Esophagus (tissue), 2 donors: ENCODE measurements at regions not wholly inside any gene's neighbourhood (a gene's known extent, or its start where the extent isn't known, plus 50 kb on each side); places are given as distances from the start of the nearest gene placed in this dataset.

Experiments used
- H3K27ac ChIP-seq, 2 donors: one replicate each; pipeline ENCODE4 v1.5.1; 2013; ENCODE audit warnings: low read depth in 2 of 2, mild to moderate bottlenecking in 2 of 2, inconsistent platforms in 1 of 2, low read length in 1 of 2, moderate library complexity in 1 of 2
- H3K27me3 ChIP-seq, 2 donors: one replicate each; pipeline ENCODE4 v1.6.1; 2013; ENCODE audit warnings: low read length in 2 of 2, control low read depth in 1 of 2, mild to moderate bottlenecking in 1 of 2; ENCODE audit not compliant: insufficient read depth in 2 of 2, control insufficient read depth in 1 of 2
- H3K36me3 ChIP-seq, 2 donors: one replicate each; pipeline ENCODE4 v1.6.1; 2013; ENCODE audit warnings: low read length in 1 of 2; ENCODE audit not compliant: control insufficient read depth in 2 of 2, insufficient read depth in 2 of 2
- H3K4me1 ChIP-seq, 2 donors: one replicate each; pipeline ENCODE4 v1.6.1; 2013; ENCODE audit warnings: low read length in 1 of 2; ENCODE audit not compliant: control insufficient read depth in 2 of 2, insufficient read depth in 2 of 2
- H3K4me3 ChIP-seq, 2 donors: one replicate each; pipeline ENCODE4 v1.5.1; 2013; ENCODE audit warnings: low read length in 2 of 2, mild to moderate bottlenecking in 2 of 2, low read depth in 1 of 2, moderate library complexity in 1 of 2
- H3K9me3 ChIP-seq, 2 donors: one replicate each; pipeline ENCODE4 v1.6.1; 2013; ENCODE audit warnings: mild to moderate bottlenecking in 2 of 2, low read depth in 1 of 2, low read length in 1 of 2, moderate library complexity in 1 of 2; ENCODE audit not compliant: control insufficient read depth in 2 of 2, insufficient read depth in 1 of 2
- WGBS, 2 donors: extraction: QIAGEN DNeasy Blood & Tissue Kit; methylation state at CpG; one replicate each; pipeline ENCODE4 v1.1.7; 2013; 5-methylcytosine and 5-hydroxymethylcytosine counted together
- donor health status: healthy with polysubstance abuse.
- donor health status: Bipolar disorder and iron deficiency.

GRCh38 chr21:14903172-14903865 lies 161.5 kb downstream of the NRIP1 start:
- no peaks in the 10 kb centered on the region for H3K4me1 ChIP-seq

DNA sequence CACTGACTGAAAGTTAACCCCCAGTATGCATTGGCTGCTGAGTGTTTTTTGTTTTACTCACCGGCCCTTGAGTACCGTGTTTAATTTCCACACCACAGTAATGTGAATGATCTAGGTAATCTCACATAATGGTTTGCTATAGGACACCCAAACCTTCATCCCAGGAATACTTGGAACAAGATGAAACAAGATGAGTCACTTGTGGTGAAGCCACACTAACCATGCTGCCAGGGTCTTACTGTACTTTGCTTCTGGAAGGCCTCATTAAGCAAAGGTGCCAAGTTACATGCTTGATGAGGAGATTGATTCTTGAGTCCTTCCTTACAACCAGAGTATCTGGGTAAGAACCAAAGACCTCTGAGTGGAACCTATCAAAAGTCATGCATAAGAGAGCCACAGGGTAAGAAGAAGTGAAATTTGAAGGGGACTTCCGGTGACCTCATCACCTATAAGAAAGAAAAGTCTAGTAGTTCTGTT lies 163.3 kb downstream of the NRIP1 start:
- H3K4me3 ChIP-seq, result no peak overlapping the region
- H3K27me3 ChIP-seq, result no peaks in the 10 kb centered on the region
- H3K9me3 ChIP-seq, result no peaks in the 10 kb centered on the region
- no peaks in the 10 kb centered on the region for H3K4me1 ChIP-seq
- no peaks in the 10 kb centered on the region for H3K36me3 ChIP-seq
- 48 to 81% methylated on average over 3 of the region's 3 CpGs for WGBS, 2 donors
- H3K27ac ChIP-seq, result no peak overlapping the region

More at GRCh38 chr21:14903172-14903865, 161.5 kb downstream of the NRIP1 start:
- WGBS, 2 donors, result 86 to 94% methylated on average over 3 of the region's 3 CpGs
- Histone ChIP-seq H3K9me3 (no peaks in the 10 kb centered on the region), H3K27ac (no peak overlapping the region), H3K4me3 (no peak overlapping the region), H3K36me3 (no peaks in the 10 kb centered on the region), H3K27me3 (no peaks in the 10 kb centered on the region)

DNA sequence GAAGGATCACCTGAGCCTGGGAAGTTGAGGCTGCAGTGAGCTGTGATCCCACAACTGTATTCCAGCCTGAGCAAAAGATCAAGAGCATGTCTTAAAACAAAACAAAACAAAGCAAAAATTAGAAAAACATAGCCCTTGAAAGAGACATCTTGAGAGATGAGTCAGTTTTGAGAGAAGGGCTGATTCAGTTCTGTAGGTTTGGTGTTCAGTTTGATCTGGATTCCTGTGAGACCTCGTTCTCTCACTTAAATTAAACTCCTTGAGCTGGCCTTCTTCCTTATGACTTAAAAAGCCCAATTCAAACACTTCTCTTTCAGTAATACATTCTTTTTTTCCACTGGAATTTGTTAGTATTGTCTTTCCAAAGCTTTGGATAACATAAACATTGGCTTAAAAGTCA lies 164.2 kb downstream of the NRIP1 start:
- Histone ChIP-seq H3K4me1 (no peaks in the 10 kb centered on the region), H3K9me3 (no peaks in the 10 kb centered on the region), H3K27me3 (no peaks in the 10 kb centered on the region), H3K27ac (no peak overlapping the region), H3K4me3 (no peak overlapping the region), H3K36me3 (no peaks in the 10 kb centered on the region)
- 44 to 47% methylated on average over 1 of the region's 1 CpG for WGBS, 2 donors

- H3K9me3 ChIP-seq, result no peaks in the 10 kb centered on the region
- H3K27me3 ChIP-seq, result no peaks in the 10 kb centered on the region
- H3K4me3 ChIP-seq, result no peak overlapping the region
- H3K27ac ChIP-seq, result no peak overlapping the region
- H3K4me1 ChIP-seq, result no peaks in the 10 kb centered on the region
- no peaks in the 10 kb centered on the region for H3K36me3 ChIP-seq
These were observed 164.7 kb downstream of the NRIP1 start for GRCh38 chr21:14900058-14900457.

DNA sequence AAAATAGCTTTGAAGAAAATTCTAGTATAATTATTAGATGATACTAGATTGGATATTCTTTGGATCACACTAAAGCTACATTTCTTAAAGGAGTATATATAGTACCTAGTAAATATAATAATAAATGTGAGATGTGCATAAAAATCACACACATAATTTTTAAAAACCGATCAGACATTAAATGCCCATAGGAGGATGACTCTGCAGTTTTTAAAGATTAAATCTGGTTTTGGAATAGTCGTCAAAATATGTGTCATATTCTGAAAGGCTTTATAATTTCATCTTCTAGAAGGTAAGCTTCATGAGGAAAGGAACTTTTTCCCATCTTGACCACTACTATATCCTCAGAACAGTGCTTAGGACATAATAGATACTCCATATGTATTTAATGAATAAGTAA lies 169.0 kb downstream of the NRIP1 start:
- no peak overlapping the region for H3K27ac ChIP-seq
- WGBS, 2 donors, result 87 to 88% methylated on average over 2 of the region's 2 CpGs
- no peaks in the 10 kb centered on the region for H3K36me3 ChIP-seq
- H3K27me3 ChIP-seq, result no peaks in the 10 kb centered on the region
- H3K9me3 ChIP-seq, result no peaks in the 10 kb centered on the region
- H3K4me1 ChIP-seq, result no peaks in the 10 kb centered on the region
- H3K4me3 ChIP-seq, result no peak overlapping the region

DNA sequence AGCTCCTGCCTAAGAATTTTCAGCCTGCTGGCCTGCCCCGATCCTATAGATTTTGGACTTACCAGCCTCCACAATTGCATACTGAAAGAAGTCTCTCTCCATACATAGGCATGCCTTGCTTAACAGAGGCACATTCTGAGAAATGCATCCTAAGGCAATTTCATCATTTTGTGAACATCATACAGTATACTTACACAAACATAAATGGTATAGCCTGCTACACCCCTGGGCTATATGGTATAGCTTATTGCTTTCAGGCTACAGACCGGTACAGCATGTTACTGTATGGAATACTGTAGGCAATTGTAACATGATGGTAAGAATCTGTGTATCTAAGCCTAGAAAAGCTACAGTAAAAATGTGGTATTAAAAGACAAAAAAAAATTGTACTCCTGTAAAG lies 174.7 kb downstream of the NRIP1 start:
- Histone ChIP-seq H3K36me3 (no peaks in the 10 kb centered on the region), H3K27me3 (no peaks in the 10 kb centered on the region), H3K4me3 (no peak overlapping the region), H3K4me1 (no peaks in the 10 kb centered on the region), H3K9me3 (no peaks in the 10 kb centered on the region), H3K27ac (no peak overlapping the region)
- WGBS, 2 donors, result 97% methylated on average over 2 of the region's 2 CpGs

DNA sequence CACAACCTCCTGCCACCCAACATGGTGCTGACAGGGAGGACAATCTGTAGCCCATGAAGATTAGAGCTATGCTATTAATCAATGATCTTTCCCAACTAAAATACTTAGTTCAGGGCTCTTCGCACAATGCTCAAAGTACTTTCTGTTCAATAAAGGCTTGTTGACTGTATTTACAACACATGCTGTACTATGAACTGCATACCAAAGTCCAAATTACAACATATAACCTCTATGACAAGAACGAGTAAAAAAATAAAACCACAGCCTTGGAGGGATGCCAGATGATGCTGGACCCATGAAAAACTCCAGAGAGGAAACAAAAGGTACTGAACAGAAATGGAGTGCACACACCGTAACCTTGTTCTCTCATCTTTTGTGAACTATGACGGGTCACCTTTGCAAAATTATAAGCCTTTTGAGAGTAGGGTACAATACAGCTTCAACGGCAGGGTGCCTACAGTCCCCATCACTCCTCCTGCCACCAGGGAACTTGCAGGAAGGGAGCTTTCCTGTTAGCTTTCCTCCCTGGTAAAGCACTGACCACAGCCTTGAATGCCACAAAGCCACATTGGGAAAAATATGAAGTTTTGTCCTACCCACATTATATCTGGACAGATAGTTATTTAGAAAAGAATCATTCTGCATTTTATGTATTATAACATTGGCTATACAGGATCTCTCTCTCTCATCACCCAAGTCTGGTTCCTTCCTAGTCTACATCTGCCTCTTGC lies 175.6 kb downstream of the NRIP1 start:
- no peak overlapping the region for H3K4me3 ChIP-seq
- H3K36me3 ChIP-seq, result no peaks in the 10 kb centered on the region
- no peak overlapping the region for H3K27ac ChIP-seq
- H3K4me1 ChIP-seq, result no peaks in the 10 kb centered on the region
- no peaks in the 10 kb centered on the region for H3K9me3 ChIP-seq
- H3K27me3 ChIP-seq, result no peaks in the 10 kb centered on the region
- 61 to 65% methylated on average over 5 of the region's 5 CpGs for WGBS, 2 donors

- WGBS, 2 donors, result 52 to 61% methylated on average over 1 of the region's 1 CpG
These were observed 176.6 kb downstream of the NRIP1 start for GRCh38 chr21:14888202-14888601.

DNA sequence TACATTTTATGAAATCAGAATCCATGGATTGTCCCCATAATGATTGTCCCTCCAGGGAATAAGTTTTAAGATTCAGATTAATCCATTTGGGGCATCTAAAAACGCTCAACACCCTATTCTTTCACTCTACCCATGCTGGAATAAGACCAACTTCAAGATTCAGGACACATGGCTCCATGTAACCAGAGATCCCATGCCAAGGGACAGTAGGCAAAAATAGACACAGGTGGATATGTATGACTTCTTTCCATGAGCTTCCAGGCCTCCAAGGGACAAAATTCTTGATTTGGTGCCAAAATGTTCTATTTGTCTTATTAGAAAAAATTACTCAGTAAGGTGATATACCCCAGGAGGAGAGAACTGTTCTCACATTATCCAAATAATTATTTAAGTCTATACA lies 178.8 kb downstream of the NRIP1 start:
- H3K9me3 ChIP-seq, result no peaks in the 10 kb centered on the region
- H3K4me1 ChIP-seq, result no peaks in the 10 kb centered on the region
- H3K4me3 ChIP-seq, result no peak overlapping the region
- H3K27me3 ChIP-seq, result no peaks in the 10 kb centered on the region
- 78 to 84% methylated on average over 1 of the region's 1 CpG for WGBS, 2 donors
- no peaks in the 10 kb centered on the region for H3K36me3 ChIP-seq
- H3K27ac ChIP-seq, result no peak overlapping the region

More at GRCh38 chr21:14888202-14888601, 176.6 kb downstream of the NRIP1 start:
- Histone ChIP-seq H3K4me3 (no peak overlapping the region), H3K36me3 (no peaks in the 10 kb centered on the region), H3K27ac (no peak overlapping the region), H3K4me1 (no peaks in the 10 kb centered on the region), H3K27me3 (no peaks in the 10 kb centered on the region), H3K9me3 (no peaks in the 10 kb centered on the region)

GRCh38 chr21:14883351-14883750 lies 181.4 kb downstream of the NRIP1 start:
- Histone ChIP-seq H3K36me3 (no peaks in the 10 kb centered on the region), H3K4me1 (no peaks in the 10 kb centered on the region), H3K9me3 (no peaks in the 10 kb centered on the region), H3K27me3 (no peaks in the 10 kb centered on the region), H3K4me3 (no peak overlapping the region), H3K27ac (no peak overlapping the region)
- WGBS, 2 donors, result 80 to 92% methylated on average over 1 of the region's 1 CpG
